Neural progenitor cell (in vitro differentiated cells): ENCODE measurements at regions not wholly inside any gene's neighbourhood (a gene's known extent, or its start where the extent isn't known, plus 50 kb on each side); places are given as distances from the start of the nearest gene placed in this dataset.

ENCODE experiments used
- CTCF ChIP-seq: fragments of 200-600 bp; sonication (generic); IDR thresholded peaks from 2 replicates; pipeline ENCODE4 v1.5.1; 2017; ENCODE audit warnings: antibody characterized with exemption, mild to moderate bottlenecking
- EZH2 ChIP-seq: fragments of 200-600 bp; sonication (generic); IDR thresholded peaks from 2 replicates; pipeline ENCODE4 v1.6.1; 2017; ENCODE audit warnings: antibody characterized with exemption, mild to moderate bottlenecking, moderate library complexity
- EZH2phosphoT487 ChIP-seq: fragments of 200-600 bp; sonication (generic); IDR thresholded peaks from 2 replicates; pipeline ENCODE4 v1.6.1; 2017; ENCODE audit warnings: antibody characterized with exemption

DNA sequence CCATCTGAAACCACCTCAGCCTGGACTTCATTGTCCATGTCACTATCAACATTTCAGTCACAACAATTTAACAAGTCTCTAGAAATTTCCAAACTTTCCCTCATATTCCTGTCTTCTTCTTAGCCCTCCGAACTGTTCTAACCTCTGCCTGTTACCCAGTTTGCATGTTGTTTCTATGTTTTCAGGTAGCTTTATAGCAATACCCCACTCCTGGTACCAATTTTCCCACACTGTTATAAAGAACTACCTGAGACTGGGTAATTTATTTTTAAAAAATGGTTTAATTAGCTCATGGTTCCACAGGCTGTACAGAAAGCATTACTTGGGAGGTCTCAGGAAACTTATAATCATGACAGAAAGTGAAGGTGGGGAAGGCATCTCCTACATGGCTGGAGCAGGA, 679.2 kb upstream of the FRG1 start:
- TF ChIP-seq CTCF (no peak), EZH2 (no peak), EZH2phosphoT487 (no peak)
